ENCODE measurements at regions not wholly inside any gene's neighbourhood (a gene's known extent, or its start where the extent isn't known, plus 50 kb on each side); places are given as distances from the start of the nearest gene placed in this dataset.

DNA sequence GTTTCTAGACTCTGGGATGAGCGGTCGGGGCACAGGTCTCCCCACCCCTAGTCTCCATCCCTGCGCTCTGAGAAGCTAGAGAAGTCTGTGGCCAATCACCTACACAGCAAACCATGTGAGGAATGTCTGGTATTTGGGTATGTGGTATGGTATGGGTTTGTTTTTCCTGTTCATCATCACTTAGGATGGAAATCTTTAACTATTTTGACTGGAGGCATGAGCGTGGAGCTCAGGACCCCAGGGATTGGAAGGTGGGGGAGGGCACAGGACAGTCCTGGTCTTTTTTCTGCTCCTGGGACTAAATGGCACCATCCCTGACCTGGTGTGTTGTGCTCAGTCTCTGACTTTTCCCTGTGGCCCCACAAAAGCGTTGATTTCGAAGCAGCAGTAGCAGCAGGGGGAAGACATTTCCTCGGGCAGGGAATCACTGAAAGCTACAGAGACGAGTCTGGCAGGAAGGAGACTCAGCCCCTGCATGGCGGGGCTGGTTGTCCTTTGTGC, 191.7 kb upstream of the TPM1 start:
- Histone ChIP-seq H3K27ac (no peak overlapping the region), H3K4me2 (ENCODE audit: low read length) (no peak overlapping the region), H3K36me3 (ENCODE audit: control insufficient read depth, insufficient read depth, low read length) (no peaks in the 10 kb centered on the region), H3K4me1 (no peaks in the 10 kb centered on the region), H3K9me3 (ENCODE audit: control insufficient read depth, low read length) (no peaks in the 10 kb centered on the region), H2AFZ (no peak overlapping the region), H3K27me3 (ENCODE audit: control insufficient read depth, insufficient read depth, low read length) (no peaks in the 10 kb centered on the region), H3K4me3 (ENCODE audit: low read depth, low read length) (no peak overlapping the region), H3K79me2 (no peaks in the 10 kb centered on the region), H3K9ac (no peak overlapping the region)
- TF ChIP-seq, protein P1, sequence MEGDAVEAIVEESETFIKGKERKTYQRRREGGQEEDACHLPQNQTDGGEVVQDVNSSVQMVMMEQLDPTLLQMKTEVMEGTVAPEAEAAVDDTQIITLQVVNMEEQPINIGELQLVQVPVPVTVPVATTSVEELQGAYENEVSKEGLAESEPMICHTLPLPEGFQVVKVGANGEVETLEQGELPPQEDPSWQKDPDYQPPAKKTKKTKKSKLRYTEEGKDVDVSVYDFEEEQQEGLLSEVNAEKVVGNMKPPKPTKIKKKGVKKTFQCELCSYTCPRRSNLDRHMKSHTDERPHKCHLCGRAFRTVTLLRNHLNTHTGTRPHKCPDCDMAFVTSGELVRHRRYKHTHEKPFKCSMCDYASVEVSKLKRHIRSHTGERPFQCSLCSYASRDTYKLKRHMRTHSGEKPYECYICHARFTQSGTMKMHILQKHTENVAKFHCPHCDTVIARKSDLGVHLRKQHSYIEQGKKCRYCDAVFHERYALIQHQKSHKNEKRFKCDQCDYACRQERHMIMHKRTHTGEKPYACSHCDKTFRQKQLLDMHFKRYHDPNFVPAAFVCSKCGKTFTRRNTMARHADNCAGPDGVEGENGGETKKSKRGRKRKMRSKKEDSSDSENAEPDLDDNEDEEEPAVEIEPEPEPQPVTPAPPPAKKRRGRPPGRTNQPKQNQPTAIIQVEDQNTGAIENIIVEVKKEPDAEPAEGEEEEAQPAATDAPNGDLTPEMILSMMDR (IDR thresholded peaks at IDR 0.05): no peak

DNA sequence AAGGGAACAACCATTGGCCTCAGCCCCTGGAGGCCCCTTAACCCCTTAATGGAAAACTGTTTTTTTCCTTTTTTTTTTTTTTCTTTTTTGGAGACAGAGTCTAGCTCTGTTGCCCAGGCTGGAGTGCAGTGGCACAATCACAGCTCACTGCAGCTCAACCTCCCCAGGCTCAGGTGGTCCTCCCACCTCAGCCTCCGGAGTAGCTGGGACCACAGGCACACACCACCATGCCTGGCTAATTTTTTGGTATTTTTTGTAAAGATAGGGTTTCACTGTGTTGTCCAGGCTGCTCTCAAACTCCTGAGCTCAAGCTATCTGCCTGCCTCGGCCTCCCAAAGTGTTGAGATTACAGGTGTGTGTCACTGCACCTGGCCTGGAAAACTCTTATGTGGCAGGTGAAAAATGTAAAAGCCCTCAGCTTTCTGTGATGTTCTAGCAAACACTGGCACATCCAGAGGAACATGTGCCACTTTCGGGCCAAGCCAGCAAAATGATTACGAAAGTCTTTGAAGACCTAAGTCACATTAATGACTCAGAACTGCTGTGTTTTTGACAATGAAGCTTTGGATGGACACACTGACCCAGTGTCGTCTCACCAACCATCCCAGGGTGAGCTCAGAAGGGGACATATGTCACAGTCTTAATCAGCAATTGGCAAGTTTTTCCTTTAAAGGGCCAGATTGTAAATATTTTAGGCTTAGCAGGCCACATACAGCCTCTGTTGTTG, 189.3 kb upstream of the TPM1 start:
- H3K27me3 ChIP-seq (ENCODE audit: control insufficient read depth, insufficient read depth, low read length): no peaks in the 10 kb centered on the region
- no peaks in the 10 kb centered on the region for H3K9me3 ChIP-seq (ENCODE audit: control insufficient read depth, low read length)
- TF ChIP-seq, protein P1 (IDR thresholded peaks at IDR 0.05): no peak
- H3K27ac ChIP-seq: no peak overlapping the region
- H3K4me3 ChIP-seq (ENCODE audit: low read depth, low read length): no peak overlapping the region
- H3K4me1 ChIP-seq: no peaks in the 10 kb centered on the region
- H3K36me3 ChIP-seq (ENCODE audit: control insufficient read depth, insufficient read depth, low read length): no peaks in the 10 kb centered on the region
- H2AFZ ChIP-seq: no peak overlapping the region
- H3K9ac ChIP-seq: no peak overlapping the region
- no peak overlapping the region for H3K4me2 ChIP-seq (ENCODE audit: low read length)
- H3K79me2 ChIP-seq: no peaks in the 10 kb centered on the region

DNA sequence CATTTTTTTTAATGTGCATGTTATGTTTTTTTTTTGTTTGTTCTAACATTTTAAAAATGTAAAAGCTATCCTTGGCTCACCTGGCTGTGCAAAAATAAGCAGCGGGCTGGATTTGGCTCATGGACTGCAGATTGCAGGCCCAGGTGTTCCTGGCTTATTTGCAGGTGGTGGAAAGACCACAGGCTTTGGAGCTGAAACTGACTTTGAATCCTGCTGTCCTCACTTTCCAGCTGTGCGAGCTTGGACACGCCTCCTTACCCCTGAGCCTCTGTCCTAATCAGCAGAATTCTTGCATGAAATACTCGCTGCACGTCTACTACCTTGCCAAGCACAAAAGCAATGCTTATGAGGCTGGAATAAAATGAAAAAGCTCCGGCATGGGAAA, 188.7 kb upstream of the TPM1 start:
- no peak overlapping the region for H3K4me3 ChIP-seq (ENCODE audit: low read depth, low read length)
- TF ChIP-seq, protein P1 (IDR thresholded peaks at IDR 0.05): no peak

DNA sequence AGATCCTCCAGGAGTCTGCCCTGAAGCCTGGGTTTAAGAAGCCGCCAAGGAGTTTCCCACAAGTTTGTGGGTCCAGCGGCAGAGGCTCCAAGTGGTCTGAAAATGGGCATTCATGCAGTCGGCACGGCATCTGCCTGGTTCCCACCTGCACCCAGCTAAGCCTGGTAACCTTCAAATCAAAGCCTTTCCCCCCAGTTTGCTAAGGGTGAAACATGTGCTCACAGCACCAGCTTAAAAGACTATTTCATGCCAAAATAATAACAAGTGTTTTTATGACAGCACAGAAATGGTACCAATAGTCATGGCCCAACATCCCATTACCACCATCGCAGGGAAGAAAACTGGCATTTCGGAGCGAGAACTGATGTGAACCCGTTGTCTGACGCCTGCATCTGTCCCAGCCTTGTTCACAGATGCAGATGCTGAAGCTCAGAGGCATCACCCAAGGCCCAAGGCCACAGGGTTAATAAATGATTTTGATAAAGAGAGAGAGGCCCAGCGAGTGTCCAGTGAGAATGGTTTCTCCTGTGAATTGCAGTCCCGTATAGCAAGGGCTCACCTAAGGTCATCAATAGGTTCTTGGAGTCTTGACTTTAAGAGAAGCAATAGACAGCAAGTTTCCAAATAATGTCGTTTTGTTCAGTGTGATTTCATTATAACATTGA, 188.0 kb upstream of the TPM1 start:
- no peak overlapping the region for H3K9ac ChIP-seq

More for the DNA sequence above, 188.7 kb upstream of the TPM1 start:
- Histone ChIP-seq H3K36me3 (ENCODE audit: control insufficient read depth, insufficient read depth, low read length) (no peaks in the 10 kb centered on the region), H2AFZ (no peak overlapping the region), H3K4me2 (ENCODE audit: low read length) (no peak overlapping the region), H3K27me3 (ENCODE audit: control insufficient read depth, insufficient read depth, low read length) (no peaks in the 10 kb centered on the region), H3K9me3 (ENCODE audit: control insufficient read depth, low read length) (no peaks in the 10 kb centered on the region), H3K9ac (no peak overlapping the region), H3K27ac (no peak overlapping the region), H3K79me2 (no peaks in the 10 kb centered on the region), H3K4me1 (no peaks in the 10 kb centered on the region)

More for the DNA sequence above, 188.0 kb upstream of the TPM1 start:
- Histone ChIP-seq H3K9me3 (ENCODE audit: control insufficient read depth, low read length) (no peaks in the 10 kb centered on the region), H3K4me2 (ENCODE audit: low read length) (no peak overlapping the region), H3K4me3 (ENCODE audit: low read depth, low read length) (no peak overlapping the region), H3K27me3 (ENCODE audit: control insufficient read depth, insufficient read depth, low read length) (no peaks in the 10 kb centered on the region), H3K4me1 (no peaks in the 10 kb centered on the region), H3K27ac (no peak overlapping the region), H2AFZ (no peak overlapping the region), H3K79me2 (no peaks in the 10 kb centered on the region), H3K36me3 (ENCODE audit: control insufficient read depth, insufficient read depth, low read length) (no peaks in the 10 kb centered on the region)
- TF ChIP-seq, protein P1 (IDR thresholded peaks at IDR 0.05): no peak
